HCT116 (cell line): ENCODE measurements at regions not wholly inside any gene's neighbourhood (a gene's known extent, or its start where the extent isn't known, plus 50 kb on each side); places are given as distances from the start of the nearest gene placed in this dataset.

Experiments
- ATAC-seq: fragments of 200-7000 bp; cut with Tn5 transposase; 2 replicates; pipeline ENCODE4 v1.9.1; 2020; ENCODE audit warnings: mild to moderate bottlenecking, moderate library complexity
- BruUV-seq: library from RNA; stranded (reverse); fragments of 400-500 nt; replicated peaks from 2 replicates; lab custom pipeline; 2021; lab: Mats Ljungman, UMichigan
- CTCF ChIA-PET: fragments of 300-600 bp; sonication (Branson Sonifier 250); formaldehyde crosslinking; loops from one replicate; lab custom pipeline; 2021; ENCODE audit warnings: antibody characterized with exemption; lab: Charles Lee
- POLR2A ChIA-PET: fragments of 300-600, 350-600 bp; sonication (Branson Sonifier 250); formaldehyde crosslinking; loops from one replicate; lab custom pipeline; 2021; ENCODE audit warnings: antibody characterized with exemption; lab: Charles Lee
- RAD21 ChIA-PET, 2 experiments: fragments of 300-600 bp; sonication (Branson Sonifier 250); formaldehyde crosslinking; loops; one replicate each; lab custom pipeline; 2023; ENCODE audit warnings: low total read pairs in 2 of 2; ENCODE audit not compliant: uncharacterized antibody in 2 of 2, unreplicated experiment in 2 of 2, low non-redundant PET in 1 of 2; lab: Charles Lee
- DNase-seq: peaks from one replicate; pipeline ENCODE4 v3.0.0-alpha.2; 2010; ENCODE audit warnings: low read depth, low spot score
- H2AFZ ChIP-seq: fragments of 200-600 bp; shearing (Covaris generic), sonication (generic); 2 replicates; pipeline ENCODE4 v1.6.1; 2017; ENCODE audit warnings: low read depth, mixed run types, mixed read lengths, antibody characterized with exemption, low read length; ENCODE audit not compliant: poor library complexity, severe bottlenecking
- H3K27ac ChIP-seq: 2 replicates; pipeline ENCODE4 v1.5.1; 2012; ENCODE audit warnings: low read depth, low read length
- H3K27me3 ChIP-seq: fragments of 200-600 bp; sonication (generic); 2 replicates; pipeline ENCODE4 v1.6.1; 2016; ENCODE audit warnings: mixed run types, low read length, mixed read lengths; ENCODE audit not compliant: insufficient read depth
- H3K36me3 ChIP-seq, 2 experiments: fragments of 200-500 bp in 1 of 2; fragments of 200-600 bp in 1 of 2; sonication (Bioruptor generic) in 1 of 2; sonication (generic) in 1 of 2; 2 replicates each; pipeline versions ENCODE4 v1.5.1 to v1.6.1; 2014 to 2016; ENCODE audit warnings: low read length in 2 of 2, inconsistent platforms in 1 of 2, mixed read lengths in 1 of 2, mixed run types in 1 of 2; ENCODE audit not compliant: insufficient read depth in 2 of 2, control insufficient read depth in 1 of 2
- H3K4me1 ChIP-seq, 2 experiments: fragments of 200-600 bp in 1 of 2; sonication (generic) in 1 of 2; 2 replicates each; pipeline versions ENCODE4 v1.5.1 to v1.6.1; 2012 to 2017; ENCODE audit warnings: low read length in 2 of 2, inconsistent platforms in 1 of 2, mild to moderate bottlenecking in 1 of 2, mixed read lengths in 1 of 2, mixed run types in 1 of 2, moderate library complexity in 1 of 2; ENCODE audit not compliant: insufficient read depth in 2 of 2, control insufficient read depth in 1 of 2
- H3K4me2 ChIP-seq: fragments of 200-600 bp; sonication (generic); 2 replicates; pipeline ENCODE4 v1.6.1; 2017; ENCODE audit warnings: mixed run types, low read length, mixed read lengths
- H3K4me3 ChIP-seq, 2 experiments: fragments of 200-600 bp in 1 of 2; sonication (generic) in 1 of 2; replicated peaks in 1 of 2; 2 replicates each; pipeline ENCODE4 v1.5.1; 2011 to 2016; ENCODE audit warnings: low read length in 2 of 2, control low read depth in 1 of 2, low read depth in 1 of 2, mild to moderate bottlenecking in 1 of 2, mixed read lengths in 1 of 2, mixed run types in 1 of 2
- H3K79me2 ChIP-seq: fragments of 200-600 bp; sonication (generic); 2 replicates; pipeline ENCODE4 v1.6.1; 2017; ENCODE audit warnings: mild to moderate bottlenecking, mixed run types, low read length, moderate library complexity, mixed read lengths; ENCODE audit not compliant: insufficient read depth
- H3K9ac ChIP-seq: fragments of 200-600 bp; sonication (generic); 2 replicates; pipeline ENCODE4 v1.6.1; 2016; ENCODE audit warnings: low read length, mixed read lengths
- H3K9me2 ChIP-seq: fragments of 200-600 bp; sonication (generic), shearing (Covaris generic); 2 replicates; pipeline ENCODE4 v1.6.1; 2017; ENCODE audit warnings: mixed run types, mild to moderate bottlenecking, moderate library complexity; ENCODE audit not compliant: insufficient read depth
- H3K9me3 ChIP-seq, 2 experiments: fragments of 200-500 bp in 1 of 2; fragments of 200-600 bp in 1 of 2; sonication (Bioruptor generic) in 1 of 2; sonication (generic) in 1 of 2; 2 replicates each; pipeline ENCODE4 v1.6.1; 2014 to 2017; ENCODE audit warnings: low read length in 2 of 2, mixed read lengths in 2 of 2, inconsistent platforms in 1 of 2, low read depth in 1 of 2, mild to moderate bottlenecking in 1 of 2, mixed run types in 1 of 2, moderate library complexity in 1 of 2; ENCODE audit not compliant: control insufficient read depth in 1 of 2, insufficient read depth in 1 of 2
- H4K20me1 ChIP-seq: fragments of 200-600 bp; sonication (generic), shearing (Covaris generic); 2 replicates; pipeline ENCODE4 v1.6.1; 2017; ENCODE audit warnings: mixed run types, mild to moderate bottlenecking, moderate library complexity; ENCODE audit not compliant: insufficient read depth
- ATF3 ChIP-seq: IDR thresholded peaks from 2 replicates; pipeline ENCODE4 v1.6.1; 2012
- CBX3 ChIP-seq: IDR thresholded peaks from 2 replicates; pipeline ENCODE4 v1.6.1; 2012; ENCODE audit warnings: low read depth
- CEBPB ChIP-seq: IDR thresholded peaks from 2 replicates; pipeline ENCODE4 v1.6.1; 2012; ENCODE audit warnings: low read depth
- EZH2phosphoT487 ChIP-seq: fragments of 200-600 bp; IDR thresholded peaks from 2 replicates; pipeline ENCODE4 v1.6.1; 2018; ENCODE audit warnings: antibody characterized with exemption, borderline replicate concordance
- POLR2AphosphoS5 ChIP-seq: IDR thresholded peaks from 2 replicates; pipeline ENCODE4 v1.6.1; 2011; ENCODE audit warnings: mild to moderate bottlenecking, low read depth, low read length, moderate library complexity
- TCF7L2 ChIP-seq: IDR thresholded peaks from 2 replicates; pipeline ENCODE4 v1.7.0; 2011; ENCODE audit warnings: borderline replicate concordance, inconsistent platforms; ENCODE audit not compliant: insufficient read depth, insufficient read length; ENCODE audit errors: extremely low read depth
- ZFX ChIP-seq: fragments of 450-650 bp; IDR thresholded peaks from 2 replicates; pipeline ENCODE4 v1.6.1; 2017
- ZNF274 ChIP-seq: fragments of 200-500 bp; sonication (Bioruptor generic); IDR thresholded peaks from 2 replicates; pipeline ENCODE4 v1.6.1; 2014; ENCODE audit warnings: mild to moderate bottlenecking, low read depth, low read length, inconsistent platforms
- intact Hi-C: fragments of 100-400 bp; cut with micrococcal nuclease; formaldehyde crosslinking; loops from 2 replicates; pipeline ENCODE4 v1.10.0; 2022

DNA sequence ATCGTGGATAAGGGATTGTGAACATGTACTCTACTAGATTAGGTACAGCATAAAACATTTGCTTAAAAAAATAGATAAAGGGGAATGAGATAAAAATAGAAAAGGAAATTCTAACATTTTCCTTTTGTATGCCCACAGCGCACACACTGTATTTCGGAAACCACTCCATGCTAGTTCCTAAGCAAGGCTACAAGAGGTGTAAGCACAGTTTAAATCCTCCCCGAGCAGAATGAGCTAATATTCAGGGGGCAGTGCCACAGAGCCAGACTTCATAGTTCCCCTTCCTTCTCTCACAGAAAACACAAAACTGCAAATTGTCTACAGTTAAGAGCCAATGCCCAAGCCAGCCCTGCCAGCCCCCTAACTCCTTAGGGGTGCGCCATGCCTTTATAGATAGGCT lies 159.4 kb downstream of the ZNF281 start:
- Histone ChIP-seq H4K20me1 (no peaks in the 10 kb centered on the region), H3K9me2 (no peaks in the 10 kb centered on the region), H3K27ac (no peak overlapping the region), H3K9me3 (no peaks in the 10 kb centered on the region), H3K27me3 (no peaks in the 10 kb centered on the region), H3K9ac (no peak overlapping the region), H3K4me1 (no peaks in the 10 kb centered on the region), H3K4me3 (no peak overlapping the region), H3K4me2 (no peak overlapping the region), H3K36me3 (no peaks in the 10 kb centered on the region), H2AFZ (no peak overlapping the region), H3K79me2 (no peaks in the 10 kb centered on the region)
- TF ChIP-seq CEBPB (no peak), ZFX (no peak), TCF7L2 (no peak), POLR2AphosphoS5 (no peak), EZH2phosphoT487 (no peak)
- intact Hi-C loops, result no loop called here
- DNase-seq, result no peak
- POLR2A ChIA-PET, result no interaction called here
- ATAC-seq, result no peak
- CTCF ChIA-PET, result no interaction called here
- BruUV-seq, result no TSS peak
- RAD21 ChIA-PET, result no interaction called here

- Histone ChIP-seq H4K20me1 (no peaks in the 10 kb centered on the region), H3K36me3 (no peaks in the 10 kb centered on the region), H3K9me3 (no peaks in the 10 kb centered on the region), H3K27me3 (no peaks in the 10 kb centered on the region), H3K4me2 (no peak overlapping the region), H3K9me2 (no peaks in the 10 kb centered on the region), H3K4me3 (no peak overlapping the region), H3K9ac (no peak overlapping the region), H3K79me2 (no peaks in the 10 kb centered on the region), H3K4me1 (no peaks in the 10 kb centered on the region), H2AFZ (no peak overlapping the region), H3K27ac (no peak overlapping the region)
- ChIA-PET RAD21 (no interaction called here), CTCF (no interaction called here), POLR2A (no interaction called here)
- intact Hi-C loops, result no loop called here
- DNase-seq (no peak), ATAC-seq (no peak)
- TF ChIP-seq ATF3 (no peak), CBX3 (no peak), TCF7L2 (no peak), ZNF274 (no peak), POLR2AphosphoS5 (no peak)
- no TSS peak for BruUV-seq
Measured at GRCh38 chr1:200248541-200248940, 161.3 kb downstream of the ZNF281 start.
